NCI-H2107 treated with DMSO at 0.1 percent for 48 hours (cell line): ENCODE measurements at regions not wholly inside any gene's neighbourhood (a gene's known extent, or its start where the extent isn't known, plus 50 kb on each side); places are given as distances from the start of the nearest gene placed in this dataset.

Experiments used
- DNase-seq: peaks from one replicate; lab custom pipeline; 2025; ENCODE audit not compliant: unreplicated experiment; lab: John Stamatoyannopoulos, UW

DNA sequence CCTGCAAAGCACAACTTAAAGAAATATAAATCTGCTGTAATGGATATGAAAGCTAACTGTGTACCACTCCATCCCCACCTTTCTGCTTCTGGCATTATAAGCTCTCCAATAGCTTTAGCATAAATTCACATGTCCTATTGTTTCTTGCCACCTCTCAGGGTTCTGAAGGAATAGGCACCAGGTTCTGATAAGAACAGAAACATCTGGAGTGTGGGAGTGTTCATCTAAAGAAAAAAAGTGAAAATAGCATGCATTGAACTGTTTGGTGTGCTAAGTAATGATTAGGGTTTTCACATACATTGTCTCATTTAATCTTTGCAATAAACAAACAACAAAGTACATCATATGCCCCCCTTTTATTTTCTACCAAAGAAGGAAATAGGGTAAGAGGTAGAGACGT, 72.3 kb downstream of the FAM76B start:
- DNase-seq, result no peak

DNA sequence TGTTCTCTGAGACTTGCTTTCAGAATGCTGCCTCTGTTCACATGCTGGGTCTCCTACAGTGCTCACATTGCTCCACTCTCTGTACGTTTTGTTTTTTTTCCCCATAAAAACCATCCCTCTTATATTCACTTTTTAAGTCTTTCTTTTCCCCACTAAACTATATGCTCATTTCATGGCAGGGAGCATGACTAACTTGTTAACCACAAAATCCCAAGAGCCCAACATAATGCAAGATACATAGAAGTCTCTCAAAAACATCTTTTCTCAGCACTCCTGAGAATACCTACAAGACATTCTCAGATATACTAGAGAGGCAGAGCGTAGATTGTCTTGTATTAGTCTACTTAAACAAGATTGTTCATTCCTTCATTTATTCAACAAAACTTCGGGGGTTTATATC, 73.3 kb downstream of the FAM76B start:
- DNase-seq, result no peak

DNA sequence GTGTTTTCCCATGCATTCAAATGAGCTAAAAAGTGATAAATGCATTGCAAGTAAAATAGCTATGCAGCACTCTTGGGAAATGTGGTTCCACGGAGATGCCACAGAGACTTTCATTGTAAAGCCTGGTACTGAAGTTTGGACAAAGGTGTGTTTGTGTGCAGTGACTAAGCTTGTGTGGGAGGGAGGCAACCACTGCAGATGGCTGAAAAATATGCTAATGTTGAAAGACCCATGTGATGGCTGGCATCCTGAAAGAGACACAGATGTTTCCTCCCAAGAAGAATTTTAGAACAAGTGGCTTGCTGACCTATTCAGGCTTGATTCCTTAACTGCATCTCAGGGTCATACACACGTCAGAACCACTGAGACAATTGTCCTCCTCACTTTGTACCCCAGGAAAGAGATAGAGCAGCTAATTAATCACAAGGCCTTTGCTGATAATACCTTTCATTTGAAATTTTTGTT, 73.8 kb downstream of the FAM76B start:
- DNase-seq, result no peak

DNA sequence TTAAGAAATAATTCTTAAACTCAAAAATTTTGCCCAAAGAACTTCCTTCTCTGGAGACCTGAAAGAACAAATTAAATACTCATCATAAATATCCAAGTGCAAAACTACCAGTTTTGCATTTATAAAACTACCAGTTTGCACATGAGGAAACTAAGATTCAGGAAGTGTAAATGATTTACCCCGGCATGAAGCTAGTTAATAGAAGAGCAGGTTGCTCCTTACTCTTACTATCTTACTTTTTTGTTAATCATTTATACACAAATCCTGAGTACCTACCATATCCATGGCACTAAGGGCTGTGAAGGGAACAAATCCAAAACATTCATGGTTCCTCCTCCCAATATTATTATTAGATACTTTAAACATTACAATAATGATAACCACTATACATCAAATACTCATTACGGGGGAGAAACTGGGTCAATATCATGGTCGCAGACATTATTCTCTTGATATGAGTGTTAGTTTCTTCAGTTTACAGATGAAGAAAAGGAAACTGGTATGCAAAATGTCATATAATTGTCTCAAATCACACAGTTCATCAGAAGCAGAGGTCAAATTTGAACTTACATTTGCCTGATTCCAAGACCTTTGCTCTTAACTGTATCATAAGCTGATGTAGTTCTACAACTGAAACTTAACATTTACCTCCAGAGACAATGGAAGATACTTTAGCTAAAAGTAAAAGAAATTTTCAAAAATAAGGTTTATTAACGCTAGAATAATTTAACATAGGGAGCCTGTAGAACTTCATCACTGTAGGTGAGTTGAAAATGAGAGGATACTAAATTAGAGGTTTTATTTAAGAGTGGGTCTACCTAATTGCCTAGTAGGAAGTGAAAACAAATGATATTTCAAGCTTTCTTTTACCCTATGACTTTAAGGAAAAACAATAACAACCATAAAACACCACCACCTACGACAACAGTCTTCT, 74.5 kb downstream of the FAM76B start:
- no peak for DNase-seq

DNA sequence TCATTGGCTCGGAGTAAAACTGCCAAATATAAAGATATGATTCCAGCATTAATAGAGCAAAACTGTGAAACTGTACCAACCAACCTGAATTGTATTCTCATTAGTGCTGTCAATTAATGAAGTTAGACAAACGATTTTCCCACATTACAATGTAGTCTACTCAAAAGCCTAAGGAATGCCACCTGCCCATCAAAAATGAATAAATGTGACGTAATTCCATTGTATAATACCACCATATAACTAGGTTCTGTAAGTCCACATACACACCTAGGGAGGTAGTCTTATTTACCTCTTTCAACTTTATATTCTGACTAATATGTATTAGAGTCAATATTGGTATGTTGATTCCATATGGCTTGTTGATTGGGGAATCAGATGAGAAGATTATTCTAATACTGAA, 76.2 kb downstream of the FAM76B start:
- no peak for DNase-seq

DNA sequence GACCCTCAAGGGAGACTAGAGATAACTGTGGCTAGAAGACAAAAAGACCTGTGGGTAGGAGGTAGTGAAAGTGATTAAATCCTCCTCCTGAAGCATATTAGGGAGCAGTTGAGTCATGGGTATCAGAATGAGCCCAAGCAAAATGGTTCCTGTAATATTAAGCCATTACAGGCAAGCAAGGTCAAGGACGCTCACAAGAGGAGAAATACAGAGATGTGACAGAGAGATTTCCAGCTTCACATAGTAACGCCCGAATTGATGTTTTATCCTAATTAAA, 77.7 kb downstream of the FAM76B start:
- no peak for DNase-seq

DNA sequence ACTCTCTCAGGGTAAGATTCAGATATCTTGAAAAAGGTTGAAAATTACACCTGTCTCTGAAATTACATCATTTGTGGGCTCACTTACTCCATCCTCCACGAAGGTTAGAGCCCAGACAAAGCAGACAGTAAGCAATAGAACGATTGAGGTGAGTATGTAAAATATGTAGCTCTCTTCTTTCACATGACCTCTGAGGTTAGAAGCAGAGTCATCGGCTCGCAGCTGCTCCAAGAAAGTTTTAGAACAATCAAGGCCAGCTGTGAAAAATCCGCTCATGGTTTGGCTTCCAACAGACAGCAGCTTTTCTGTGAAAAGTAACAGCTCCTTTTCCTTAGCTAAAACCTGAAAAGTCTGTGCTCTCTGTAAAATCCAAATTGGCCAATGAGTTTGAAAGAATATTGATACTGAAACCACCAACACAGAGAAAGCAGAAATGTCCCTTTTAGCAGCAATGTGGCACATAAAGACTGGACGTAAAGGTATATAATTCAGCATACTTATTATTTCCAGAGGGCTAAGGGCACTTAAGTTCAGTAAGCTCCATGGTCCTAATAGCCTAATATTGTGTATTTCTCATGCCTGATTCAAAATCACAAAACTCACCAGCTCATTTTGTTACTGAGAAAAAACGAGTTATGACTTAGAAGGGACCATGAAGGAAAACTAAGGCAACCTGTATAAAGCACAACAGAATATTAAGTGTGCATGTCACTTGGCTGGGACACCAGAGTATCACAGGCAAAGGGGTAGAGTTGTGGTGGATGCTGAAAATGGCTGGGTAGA, 78.2 kb downstream of the FAM76B start:
- DNase-seq, result no peak

DNA sequence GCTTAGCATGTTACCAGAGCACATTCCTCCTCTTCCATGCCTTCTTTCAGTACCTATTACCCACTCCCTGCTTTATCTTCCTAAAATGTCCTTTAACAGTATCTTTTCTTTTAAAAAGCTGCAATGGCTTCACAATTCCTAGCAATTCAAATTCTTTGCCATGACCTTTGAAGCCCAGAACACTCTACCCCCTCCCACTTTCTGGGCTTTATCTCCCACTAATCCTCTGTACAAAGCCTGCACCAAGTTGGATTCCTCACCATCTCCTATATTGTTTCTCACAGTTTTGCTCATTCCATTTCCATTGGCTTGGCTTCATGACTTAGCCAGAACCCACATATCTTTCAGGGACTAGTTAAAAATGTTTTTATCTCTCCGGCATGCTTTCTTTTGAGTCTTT, 80.9 kb downstream of the FAM76B start:
- DNase-seq, result no peak

DNA sequence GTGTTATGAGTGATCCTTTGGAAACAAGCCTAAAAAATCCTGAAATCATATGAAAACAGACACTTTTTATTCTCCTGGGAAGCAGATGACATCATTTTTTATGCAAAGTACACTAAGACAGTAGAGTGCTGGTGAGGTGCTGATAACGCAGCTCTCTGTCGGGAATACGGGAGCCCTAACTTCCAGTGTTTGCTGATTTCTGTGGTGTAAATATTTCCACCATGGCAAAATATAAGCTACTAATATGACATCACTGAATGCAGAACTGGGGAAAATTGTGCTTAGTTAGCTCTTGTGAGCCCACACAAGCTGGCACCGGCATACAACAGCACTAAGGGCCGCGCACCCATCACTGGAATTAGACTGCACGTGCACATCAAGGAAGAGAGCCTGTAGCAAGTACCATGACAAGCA, 82.6 kb downstream of the FAM76B start:
- DNase-seq, result no peak

DNA sequence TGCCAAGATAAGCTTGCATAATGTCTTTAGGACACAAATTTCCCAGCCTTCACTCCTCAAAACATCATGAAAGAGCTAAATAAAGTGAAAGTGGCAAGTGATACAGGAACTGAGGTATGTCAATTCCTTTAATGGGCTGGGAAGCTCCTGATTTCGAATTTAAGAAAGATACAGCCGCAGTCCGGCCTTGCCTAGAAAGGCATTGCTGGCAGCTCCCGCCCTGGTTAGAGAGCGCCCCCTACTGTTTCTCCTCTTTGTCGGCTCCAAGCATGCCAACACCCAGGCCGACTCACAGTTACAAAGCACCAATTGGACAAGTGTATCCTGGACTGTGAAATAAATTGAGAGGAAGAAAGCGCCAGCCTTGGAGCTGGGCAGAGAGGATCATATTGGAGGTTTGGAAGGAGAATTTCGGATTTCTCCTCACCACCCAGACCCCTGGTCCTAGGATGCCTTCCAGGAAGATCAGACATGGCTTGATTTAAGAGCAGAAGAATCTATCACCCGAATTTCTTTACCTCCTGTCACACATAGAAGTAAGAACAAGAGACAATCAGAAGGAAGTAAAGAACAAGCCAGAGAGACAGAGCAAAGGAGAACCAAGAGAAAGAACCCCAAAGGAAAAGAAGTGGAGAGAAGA, 84.0 kb downstream of the FAM76B start:
- DNase-seq, result peak; percentile 76

DNA sequence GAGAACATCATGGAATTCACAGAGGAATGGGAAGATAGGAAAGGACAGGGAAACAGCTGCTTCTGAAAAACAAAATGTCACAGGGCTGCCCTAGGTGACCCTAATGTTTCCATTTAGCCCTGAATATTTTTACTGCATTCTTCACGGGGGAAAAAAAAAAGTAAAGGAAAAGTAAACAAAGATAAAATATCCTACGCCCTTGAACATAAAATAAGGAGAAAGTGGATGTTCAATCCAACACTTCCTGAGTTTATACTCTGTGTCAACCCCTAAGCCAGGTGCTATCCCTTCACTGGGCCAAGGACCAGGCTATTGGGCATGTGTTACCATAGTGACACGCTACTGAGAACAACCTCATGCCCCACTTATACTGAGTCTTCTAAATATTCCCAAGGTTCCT, 84.7 kb downstream of the FAM76B start:
- no peak for DNase-seq

DNA sequence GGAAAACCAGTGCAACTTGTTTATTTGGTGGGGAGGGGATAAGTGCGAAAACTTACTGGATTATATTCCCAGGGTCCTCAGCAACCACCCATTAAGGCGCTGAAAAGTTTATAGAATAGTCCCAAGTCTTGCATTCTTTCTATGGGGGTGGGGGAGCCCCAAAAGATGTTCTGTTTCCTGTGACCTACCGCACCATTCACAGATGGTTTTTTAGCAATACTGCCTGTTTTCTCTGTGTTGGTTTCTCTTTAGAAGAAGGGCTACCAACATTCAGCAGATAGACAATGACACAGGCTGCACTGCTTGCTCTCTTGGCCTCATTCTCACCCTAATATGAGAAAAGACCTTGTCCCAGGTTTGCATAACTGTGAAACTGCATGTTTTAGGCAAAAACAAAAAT, 86.5 kb downstream of the FAM76B start:
- no peak for DNase-seq

DNA sequence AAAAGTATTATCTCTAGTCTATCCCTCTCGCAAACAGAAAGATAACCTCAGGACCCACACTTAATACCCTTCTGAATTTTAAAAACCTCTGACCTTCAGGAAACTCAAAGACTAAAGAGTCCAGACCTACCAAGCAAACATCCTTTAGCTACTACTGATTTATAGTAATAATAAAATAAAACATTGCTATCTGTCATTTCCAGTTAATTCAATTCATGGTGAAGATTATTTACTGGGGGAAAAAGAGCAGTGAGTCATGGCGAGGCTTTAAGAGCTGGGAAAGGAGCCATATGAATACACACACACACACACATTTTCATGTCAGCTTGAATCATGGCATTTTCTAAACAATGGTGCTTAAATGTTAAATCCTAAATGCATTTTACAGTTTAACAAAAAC, 87.1 kb downstream of the FAM76B start:
- DNase-seq, result no peak

DNA sequence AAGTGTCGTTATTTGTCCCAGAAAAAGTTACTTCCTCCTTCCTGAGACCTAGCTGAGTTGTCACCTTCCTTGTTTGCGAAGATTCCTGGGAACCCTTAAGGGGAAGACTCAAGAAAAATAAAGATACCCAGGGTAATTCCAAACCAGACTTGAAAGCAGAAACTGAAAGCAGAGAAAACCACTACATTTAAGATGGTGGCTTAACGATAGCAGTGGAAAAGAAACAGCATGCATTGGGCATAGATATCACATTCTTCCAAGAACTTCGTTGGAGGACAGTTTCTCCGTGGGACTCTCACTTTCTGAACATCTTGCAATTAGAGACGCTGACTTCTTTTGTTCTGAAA, 89.1 kb downstream of the FAM76B start:
- DNase-seq, result no peak

DNA sequence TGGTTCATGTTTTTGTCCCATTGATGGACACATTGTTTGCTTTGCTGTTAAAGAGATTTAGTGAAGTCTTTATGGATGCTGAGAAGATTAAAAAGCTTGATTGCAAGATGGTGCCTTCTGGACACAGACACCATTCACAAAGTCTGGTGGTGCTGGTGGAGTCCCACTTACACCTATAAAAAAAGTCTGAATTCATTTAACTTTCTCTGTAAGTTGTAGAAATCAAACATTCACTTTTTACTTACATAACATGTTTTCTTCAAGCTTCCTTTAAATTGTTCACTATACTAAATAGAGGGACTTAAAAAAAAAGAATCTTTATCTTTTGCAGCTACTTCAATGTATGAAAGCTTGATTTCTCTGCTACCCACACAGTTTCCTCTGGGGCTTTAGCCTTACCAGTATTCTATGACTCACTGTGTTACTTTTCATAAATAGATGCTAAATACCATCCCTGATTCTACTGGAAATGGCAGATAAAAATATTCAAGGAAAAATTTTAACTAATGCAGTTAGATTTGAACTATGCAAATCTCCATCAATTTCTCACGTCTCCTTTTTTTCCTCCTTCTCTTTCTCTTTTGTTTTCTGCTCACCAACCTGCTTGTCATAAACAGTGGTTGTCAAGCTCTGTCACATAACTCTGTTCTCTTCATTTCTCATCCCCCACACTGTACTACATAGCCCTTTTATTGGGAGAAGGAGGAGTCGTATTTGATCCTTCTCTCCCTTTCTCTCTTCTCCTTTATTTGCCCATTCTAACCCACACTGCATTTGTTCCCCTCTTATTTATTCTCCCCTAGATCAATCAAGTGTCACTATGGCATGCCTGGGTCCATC, 89.7 kb downstream of the FAM76B start:
- no peak for DNase-seq

DNA sequence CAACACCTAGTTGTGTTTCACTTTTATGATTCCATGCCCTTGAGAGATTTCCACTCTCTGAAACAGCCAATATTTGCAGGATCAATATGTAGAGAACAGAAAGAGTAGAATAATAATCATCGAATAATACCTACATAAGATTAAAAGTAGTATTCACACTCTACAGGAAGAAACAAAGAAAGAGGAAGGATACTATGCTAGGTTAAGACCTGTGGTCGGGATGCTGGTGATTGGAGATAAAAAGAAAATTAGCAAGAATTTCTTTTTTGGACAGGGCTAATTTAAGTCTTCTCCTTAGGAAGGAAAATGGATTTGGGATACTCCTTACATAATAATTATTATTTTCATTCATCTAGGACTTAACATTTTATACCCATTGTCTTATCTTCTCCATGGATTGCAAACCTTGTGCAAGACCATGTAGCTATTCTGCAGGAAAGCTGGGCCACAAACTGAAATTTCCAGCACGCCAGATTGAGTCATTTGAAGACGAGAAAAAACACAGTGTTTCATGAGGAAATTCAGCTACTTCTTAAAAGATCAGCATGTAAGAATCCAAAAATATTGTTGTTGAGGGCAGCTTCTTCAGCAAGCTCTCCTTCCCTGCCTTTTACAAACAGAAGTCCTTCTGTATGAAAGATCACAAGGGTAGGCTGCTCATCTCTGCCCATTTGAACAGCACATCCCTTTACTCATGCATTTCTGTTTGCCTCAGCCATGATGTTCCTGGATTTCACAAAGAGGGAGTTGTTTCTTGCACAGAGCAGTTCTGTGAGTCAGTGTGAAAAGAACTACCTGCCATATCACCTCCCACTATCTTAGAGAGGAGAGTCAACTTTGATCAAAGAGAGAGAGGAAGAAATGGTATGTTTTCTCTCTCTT, 90.7 kb downstream of the FAM76B start:
- no peak for DNase-seq

DNA sequence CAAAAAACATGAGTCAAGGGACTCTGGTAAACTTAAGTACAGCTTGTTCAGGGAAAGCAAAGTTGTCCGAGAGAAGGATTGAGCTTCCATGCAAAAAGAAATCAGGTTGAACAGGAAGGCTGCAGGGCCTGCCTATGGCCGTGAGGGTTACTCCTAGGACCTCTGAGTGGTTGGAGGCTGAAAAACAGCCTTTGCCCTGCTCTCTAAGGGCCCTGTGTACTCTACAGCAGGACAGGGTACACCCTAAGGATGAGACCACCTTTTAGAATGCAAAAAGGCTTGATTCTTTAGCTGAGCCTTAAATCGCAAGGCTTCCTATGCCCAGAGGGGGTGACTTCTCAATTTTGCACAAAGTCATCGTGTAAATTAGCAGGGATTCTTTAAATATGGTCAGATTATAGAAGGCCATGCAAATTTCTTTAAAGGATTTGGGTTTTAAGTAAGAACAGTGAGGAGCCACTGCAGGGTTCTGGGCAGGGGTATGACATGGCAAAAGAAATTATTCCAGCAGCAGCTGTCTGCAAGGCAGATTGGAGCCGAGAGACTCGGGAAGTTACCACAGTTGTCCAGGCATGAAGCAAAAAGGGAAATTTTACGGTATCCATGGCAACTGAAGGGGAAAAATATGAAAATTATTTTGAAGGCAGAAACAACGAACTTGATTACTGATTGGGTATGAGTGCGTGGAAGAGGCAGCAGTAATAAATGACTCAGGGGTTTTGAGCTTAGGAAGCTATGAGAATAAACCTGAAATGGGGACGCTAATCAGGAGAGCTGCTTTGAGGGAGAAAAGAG, 91.8 kb downstream of the FAM76B start:
- DNase-seq, result no peak

DNA sequence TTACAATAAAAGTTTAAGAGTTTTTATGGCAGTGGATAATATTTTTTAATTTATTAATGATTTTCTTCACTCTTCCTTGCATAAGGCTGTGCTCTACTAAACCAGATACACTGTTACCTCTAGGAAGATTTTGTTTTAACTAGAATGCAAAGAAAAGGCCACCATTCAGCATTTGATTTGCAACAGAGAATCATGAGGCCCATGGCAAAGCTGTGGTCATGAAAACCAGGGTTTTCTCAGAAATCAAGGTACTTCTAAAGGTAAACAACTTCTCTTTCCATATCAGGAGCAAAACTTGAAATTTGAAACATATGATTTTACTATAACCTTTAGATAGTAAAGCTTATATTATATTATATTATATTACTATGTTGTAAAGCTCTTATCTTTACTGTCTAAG, 94.4 kb downstream of the FAM76B start:
- no peak for DNase-seq

DNA sequence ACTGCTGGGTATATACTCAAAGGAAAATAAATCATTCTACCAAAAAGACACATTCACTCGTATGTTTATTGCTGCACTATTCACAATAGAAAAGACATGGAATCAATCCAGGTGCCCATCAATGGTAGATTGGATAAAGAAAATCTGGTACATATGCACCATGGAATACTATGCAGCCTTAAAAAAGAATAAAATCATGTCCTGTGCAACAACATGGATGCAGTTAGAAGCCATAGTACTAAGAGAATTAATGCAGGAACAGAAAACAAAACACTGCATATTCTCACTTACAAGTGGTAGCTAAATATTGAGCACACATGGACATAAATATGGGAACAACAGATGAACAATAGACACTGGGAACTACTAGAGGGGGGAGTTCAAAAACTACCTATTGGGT, 96.3 kb downstream of the FAM76B start:
- no peak for DNase-seq
